NCI-H524 treated with DMSO at 0.1 percent for 48 hours (cell line): ENCODE measurements at regions not wholly inside any gene's neighbourhood (a gene's known extent, or its start where the extent isn't known, plus 50 kb on each side); places are given as distances from the start of the nearest gene placed in this dataset.

Source experiments
- DNase-seq: peaks from one replicate; lab custom pipeline; 2025; lab: John Stamatoyannopoulos, UW

DNA sequence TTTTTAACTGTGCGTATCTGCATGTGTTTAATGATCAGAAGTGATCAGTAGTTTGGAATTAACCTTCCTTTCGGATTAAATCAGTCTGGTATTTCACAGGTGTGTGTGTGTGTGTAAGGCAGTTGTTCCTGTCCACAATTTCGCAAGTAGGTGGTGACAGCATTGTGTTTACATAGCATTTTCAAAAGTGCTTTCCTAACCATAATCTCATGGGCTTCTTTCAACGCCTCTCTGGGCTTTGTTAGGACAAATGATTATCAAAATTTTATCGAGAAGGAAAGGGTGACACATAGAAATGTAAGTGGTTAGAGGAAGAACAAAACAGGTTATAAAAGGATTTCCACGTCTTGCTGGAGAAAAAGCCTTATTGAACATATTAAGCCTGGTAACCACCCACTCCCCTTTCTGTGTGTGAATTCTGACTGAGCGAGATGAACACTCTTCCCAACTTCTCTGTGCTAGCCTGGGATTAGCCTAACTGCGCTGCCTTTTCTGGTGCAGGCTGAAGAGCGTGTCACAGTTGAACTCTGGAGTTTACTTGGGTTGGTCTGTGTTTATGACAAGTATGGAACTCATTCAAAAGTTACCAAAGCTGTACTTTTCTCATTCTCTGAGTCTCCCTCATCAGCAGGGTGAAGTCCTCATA lies 292.3 kb upstream of the PITRM1 start:
- no peak for DNase-seq

DNA sequence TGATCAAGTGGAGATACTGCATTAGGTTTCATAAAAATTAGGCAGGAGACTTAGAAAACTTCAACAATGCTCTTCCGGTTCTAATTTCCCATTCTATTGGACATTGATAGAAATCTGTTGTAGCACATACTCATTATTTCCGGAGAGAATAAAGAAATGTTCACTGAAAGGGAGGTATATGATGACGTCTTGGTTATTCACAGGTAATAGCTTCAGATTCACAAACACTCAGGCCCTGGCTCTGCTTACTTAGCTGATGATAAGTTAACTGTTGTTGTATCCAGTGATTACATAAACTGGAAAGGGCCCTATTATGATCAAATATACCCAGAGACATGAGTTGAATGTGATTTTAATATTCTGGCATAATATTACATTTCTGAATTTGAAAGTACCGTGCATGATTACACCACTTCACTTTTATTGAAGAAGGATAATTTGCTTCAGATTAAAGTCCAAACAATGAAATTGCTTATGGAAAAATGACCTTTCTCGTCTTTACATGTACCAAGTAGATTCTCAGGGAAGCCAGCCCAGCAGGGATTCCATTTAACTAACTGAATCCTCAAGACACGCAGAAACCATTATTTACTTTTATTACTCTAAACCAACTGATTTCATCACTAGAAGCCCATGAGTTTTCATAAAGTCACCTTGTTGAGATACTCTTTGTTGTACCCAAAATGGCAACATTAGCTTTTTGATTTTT lies 288.0 kb upstream of the PITRM1 start:
- no peak for DNase-seq

DNA sequence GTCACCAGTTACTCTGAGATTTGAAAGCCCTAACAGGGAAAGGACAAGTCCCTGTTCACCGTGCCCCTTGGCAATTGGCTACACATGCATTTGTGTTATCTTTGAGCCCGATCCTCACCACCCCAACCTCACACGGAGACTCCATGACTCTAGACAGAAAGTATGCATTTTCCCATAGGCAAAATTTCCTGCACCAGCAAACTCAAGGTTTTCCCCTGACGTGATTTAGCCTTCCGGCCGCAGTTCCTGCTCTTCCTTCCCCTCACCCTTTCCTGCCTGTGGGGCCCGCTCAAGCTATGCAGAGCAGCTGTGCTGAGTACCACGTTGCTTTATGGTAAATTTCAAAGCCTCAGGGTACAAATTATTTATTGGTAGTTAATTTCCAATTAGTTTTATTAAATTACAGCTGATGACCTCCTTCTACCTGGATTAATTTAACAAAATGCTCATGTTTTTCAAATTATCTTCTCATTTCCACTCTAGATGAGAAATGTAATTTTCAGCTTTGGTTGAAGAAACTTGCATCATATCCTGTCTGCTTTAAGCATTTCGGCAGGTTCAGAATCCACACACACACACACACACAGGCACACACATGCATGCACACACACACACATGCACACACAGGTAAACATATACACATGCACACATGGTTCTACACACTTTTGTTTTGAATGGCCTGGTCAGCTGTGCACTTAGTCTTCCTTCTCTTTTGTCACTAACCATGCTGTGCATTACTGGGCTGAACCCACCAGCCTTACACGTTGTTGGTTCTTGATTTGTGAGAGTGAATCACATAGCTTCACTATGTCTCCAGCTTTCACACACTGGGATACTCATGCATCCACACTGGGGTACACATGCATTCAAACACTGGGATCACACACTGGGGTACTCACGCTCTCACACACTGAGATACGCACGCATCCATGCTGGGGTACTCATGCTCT lies 283.1 kb upstream of the PITRM1 start:
- no peak for DNase-seq

DNA sequence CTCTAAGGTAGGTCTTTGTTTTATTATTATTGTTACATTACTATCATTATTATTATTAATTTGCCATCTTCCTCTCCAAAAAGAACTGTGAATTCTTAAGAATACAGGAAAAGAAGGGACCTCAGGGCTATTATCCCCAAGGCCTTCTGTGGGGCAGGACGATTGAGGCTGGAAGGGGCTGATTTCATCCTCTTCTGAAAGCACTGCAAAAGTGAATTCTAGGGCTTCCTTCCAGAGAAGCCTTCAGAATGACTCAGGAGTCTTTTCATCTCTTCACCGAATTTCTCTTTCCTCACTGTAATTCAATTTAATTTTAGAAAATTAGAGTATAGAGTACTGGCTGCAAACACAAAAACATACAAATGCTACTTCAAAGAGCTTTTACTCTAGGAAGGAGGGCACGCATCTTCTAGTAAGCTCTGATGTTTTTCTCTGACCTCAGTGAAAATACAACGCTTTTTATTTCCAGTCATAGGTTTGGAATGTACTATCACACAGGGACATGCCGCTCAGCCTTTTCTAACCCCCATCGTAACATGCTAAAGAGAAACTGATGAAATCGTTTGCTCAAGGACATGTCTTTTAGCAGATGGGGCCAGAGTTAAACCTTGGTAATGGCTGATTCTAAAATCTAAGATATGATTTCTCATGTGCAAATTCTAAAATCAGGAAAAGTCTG lies 280.2 kb upstream of the PITRM1 start:
- no peak for DNase-seq

DNA sequence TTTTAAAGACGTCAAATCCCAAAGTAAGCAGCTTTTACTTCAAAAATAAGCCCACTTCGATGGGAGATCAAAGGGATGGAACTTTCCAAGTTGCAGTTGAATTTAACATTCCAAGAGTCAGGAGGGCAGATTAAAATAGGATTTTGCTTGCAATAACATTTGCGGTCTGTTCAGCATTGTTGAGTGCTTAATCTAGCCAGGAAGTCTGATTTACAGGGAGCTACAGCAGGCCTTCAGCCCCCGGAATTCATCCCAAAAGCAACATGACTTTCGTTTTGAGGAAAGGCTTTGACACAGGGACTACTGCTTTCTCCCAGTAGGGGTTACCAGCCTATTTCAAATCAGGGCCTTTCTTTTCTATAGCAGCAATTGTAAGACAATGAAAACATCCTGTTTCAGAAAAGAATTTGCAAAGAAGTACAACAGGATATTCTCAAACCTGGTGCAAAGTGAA lies 279.6 kb upstream of the PITRM1 start:
- no peak for DNase-seq

DNA sequence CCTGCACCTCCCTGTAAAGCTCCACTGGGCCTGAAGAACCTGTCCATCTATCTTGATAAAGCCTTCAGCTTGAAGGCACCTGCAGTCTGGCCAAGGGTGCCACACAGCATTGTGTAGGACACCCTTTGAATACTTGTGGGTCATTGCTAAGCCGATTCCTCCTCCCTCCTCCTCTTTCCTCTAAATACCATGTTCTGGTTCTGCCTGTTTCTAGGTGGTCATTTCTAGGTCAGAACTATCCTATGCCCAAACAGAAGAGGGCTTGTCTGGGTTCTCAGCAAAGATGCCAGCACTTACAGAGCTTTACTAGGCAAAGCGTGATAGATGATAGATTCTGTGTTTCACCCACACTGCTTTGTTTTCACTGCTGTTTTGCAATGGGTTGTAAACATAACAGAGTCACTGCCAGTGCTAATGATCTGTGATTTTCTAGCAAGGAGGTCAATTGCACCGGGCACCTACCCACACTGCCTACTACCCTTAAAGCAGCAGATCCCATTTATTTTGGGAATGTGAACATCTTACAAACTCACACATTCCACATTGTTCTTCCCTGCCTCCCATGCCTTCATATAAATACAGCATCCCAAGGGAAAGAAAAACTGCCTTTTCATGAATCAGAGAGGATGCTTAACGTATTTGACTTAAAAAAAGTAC lies 279.1 kb upstream of the PITRM1 start:
- DNase-seq, result no peak

DNA sequence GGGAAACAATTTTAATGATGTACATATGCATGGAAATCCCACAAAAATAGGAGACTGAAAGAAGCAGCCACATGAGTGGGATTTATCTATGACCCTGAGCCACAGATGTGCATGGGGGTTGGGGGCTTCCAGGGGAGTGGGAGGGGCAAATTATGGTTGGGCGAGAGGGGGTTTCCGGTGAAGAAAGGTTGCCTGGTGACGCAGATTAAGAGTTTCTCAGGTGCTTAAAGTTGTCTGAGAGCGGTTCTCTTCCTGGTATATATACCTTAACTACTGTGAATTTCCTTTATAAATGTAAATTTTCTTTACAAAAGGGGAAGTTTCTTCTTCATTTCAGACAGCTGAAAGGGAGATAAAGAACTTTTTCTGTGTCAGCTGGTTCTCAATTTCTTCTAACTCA lies 273.6 kb upstream of the PITRM1 start:
- no peak for DNase-seq

DNA sequence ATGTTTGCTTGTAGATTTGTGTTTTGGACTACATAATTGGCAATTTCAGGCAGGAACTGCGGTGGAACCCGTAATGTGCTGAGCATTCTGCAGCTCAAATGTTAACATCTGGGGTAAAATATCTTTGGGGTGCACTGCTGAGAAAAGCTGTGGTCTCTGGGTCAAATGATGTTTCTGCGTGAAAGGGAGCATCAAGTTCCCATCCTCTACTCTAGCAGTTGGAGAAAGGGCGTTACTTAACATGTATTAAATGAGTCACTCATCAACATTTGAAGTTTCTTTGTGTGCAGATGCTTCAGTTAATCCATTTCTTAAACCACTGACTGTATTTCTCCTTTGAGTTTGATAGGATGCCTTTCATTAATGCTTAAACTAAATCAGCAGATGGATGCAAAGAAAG lies 273.1 kb upstream of the PITRM1 start:
- no peak for DNase-seq

DNA sequence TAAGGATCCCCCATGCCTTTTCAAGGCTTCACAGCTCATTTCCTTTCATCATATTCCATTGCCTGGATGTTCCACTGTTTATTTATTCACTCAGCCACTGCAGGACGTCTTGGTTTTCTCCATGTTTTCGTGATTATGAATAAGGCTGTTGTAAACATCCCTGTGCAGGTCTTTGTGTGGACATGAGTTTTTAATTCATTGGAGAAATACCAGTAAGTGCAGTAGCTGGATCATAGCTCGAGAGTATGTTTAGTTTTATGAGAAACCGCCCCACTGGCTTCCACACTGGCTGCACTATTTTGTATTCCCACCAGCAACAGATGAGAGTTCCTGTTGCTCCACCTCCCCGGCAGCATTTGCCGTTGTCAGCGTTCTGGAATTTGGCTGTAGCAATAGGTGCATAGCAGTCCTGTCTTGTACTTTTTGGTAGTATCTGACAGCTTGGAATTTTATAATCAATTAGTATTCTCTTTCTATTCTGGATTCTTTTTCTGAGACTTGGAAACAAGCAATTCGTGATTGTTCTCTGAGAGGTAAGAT lies 269.9 kb upstream of the PITRM1 start:
- DNase-seq, result no peak

DNA sequence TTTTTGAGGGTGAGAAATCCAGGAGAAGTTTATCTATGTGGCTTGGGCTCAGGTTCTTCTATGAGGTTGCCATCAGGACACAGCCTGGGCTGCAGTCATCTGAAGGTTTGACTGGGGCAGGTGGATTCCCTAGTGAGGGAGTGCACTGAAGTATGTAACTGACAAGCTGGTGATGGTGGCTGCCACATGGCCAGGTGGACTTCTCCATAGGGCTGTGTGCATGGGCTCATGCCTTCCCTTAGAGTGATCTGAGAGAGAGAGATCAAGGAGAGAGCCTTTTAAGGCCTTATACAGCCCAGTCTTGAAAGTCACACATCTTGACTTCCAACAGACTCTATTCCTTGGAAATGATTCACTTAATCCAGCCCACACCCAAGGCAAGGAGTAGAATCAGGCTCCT lies 266.6 kb upstream of the PITRM1 start:
- no peak for DNase-seq

DNA sequence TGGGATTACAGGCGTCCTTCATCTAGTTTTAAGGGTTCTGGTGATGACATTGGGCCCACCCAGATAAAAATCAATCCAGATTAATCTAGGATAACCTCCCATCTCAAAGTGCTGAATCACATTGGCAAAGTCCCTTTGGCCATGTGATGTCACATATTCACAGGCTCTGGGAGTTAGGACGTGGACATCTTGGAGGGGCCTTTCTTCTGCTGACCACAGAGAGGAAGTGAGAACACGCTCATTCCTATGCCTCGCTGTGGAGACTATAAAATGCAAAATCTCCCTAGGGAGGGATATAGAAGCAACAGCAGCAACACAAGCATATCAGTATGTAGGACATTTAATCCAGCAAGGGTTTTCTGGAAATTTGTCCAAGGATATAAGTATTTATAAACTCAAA lies 266.0 kb upstream of the PITRM1 start:
- no peak for DNase-seq

DNA sequence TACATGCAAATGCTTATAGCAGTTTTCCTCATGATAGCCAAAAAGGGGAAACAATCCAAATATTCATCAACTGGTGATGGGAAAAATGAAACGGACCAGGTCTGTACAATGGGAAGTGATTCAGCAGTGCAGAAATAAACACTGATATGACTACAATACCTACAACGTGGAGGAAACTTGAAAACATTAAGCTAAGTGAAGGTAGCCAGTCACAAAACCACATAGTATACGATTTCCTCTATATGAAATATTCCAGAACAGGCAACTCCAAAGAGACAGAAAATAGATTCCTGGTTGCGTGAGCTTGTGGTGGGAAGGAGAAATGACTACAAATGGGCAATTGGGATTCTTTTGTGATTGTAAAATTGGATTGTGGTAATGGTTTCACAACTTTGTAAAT lies 263.1 kb upstream of the PITRM1 start:
- DNase-seq, result no peak

DNA sequence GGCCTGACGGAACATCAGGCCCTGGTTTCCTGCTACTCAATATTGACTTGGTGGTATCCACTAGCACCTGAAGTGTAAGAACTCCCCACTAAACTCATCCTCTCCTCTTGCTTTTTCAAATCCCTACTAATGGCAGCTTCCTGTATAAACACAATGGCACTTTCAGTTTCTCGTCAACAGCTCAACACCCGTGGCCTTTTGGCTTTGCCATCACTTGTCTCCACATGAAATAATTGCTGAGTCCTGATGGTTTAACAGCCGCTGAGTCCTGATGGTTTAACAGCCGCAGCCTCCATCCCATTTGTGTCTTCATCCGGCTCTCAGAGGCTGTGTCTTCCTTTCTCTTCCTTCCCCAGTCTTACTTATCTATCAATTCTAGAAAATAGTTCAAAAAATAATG lies 261.4 kb upstream of the PITRM1 start:
- no peak for DNase-seq

DNA sequence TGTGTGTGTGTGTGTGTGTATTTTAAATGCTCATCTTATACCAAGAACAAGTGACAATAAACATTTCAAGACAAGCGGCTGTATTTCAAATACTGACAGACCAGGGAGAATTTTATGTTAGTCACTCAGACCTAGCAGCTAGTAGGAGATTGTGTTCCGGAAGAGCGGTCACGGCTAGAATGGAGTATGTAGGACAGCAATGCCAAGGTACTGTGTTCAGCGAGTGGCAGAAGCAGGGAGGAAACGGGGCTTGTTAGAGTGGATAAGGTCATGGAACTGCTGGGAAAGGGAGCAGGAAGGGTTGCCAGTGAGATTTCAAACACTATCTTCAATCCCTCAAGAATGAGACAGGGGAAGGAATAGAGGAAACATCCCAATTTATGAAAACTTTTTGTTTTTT lies 260.5 kb upstream of the PITRM1 start:
- DNase-seq, result no peak

DNA sequence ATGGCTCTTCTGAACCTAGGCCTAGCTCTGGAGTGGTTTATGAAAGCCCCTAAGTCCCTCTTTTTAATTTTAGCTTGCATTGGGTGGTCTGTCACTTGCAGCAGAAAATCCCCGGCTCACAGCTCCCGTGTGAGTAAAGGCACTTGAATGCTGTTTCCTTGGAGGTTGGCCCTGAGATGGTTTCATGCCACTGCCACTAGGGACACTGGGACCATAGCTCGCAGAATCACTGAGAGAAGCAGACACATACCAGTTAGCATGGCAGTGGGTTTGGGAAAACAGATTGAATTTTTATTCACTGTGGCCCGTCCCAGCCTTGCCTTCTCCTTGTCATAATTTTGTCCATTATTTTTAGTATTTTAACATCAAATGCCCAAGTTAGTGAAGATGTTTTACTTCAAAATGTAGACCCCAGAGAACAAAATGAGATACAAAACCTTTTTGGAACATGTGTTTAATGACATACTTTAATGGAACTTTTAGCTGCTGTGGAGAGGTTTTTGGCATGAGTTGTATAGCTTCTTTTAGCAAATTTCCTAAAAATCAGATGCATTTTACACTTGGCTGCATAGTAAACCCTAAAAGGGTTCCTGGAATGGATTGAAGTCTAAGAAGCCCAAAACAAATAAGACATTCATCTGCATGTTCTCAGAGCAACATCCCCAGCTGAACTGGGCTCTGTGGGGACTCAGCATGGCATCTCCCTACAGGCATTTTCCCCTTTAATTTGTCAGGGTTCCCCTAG lies 259.7 kb upstream of the PITRM1 start:
- DNase-seq, result no peak

DNA sequence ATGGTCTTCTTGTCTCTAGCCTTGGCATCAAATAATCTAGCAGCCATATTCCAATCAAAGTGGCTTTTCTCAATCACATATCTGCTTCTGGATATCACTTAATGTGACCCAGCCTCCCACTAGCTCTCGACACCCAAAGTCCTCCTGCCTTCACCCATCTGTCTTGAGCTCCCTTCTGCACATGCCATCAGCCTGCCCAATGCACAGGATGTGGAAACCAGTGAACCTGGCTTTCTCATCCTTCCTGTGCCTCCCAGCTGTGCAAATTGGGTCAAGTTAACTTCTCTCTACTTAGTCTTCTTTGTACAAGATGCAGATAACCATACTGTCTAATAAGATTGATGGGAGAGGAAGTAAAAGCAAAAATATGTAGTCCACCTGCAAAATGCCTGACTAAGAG lies 257.9 kb upstream of the PITRM1 start:
- no peak for DNase-seq

DNA sequence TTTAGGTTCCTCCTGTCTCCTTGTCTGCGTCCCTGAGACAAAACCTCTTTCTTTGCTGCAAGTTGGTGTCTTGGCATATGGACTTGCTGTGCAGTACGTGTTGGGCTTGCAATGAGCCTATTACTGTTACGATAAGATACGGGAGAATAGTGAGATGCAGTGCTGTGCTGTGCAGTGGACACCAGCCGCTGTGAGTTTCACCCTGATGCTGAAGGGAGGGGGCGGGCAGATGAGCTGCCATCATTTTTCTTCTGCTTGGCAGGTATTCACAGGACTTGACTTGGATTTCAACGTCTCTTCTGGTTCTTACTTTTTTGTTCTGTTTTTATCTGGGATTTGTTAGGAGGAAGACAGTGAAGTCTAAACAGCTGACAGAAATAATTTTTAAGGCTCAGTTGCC lies 257.1 kb upstream of the PITRM1 start:
- no peak for DNase-seq

DNA sequence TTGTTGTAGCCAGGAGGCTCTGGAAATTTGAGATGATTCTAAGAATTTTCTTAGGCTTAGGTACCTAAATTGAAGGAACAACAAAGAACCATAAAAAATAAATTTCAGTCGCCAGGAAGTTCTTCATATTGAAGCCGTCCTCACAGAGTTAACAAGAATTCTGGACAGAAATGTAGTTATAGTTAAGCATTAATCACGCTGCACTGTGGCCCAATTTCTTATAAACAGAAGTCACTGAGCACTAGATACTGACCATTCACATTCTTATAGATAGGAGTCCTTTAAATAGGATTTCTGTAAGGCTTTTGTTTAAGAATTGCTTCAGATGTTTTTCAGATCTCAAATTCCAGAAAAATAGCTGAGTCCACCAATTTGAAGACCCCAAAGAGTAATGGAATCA lies 256.2 kb upstream of the PITRM1 start:
- no peak for DNase-seq

DNA sequence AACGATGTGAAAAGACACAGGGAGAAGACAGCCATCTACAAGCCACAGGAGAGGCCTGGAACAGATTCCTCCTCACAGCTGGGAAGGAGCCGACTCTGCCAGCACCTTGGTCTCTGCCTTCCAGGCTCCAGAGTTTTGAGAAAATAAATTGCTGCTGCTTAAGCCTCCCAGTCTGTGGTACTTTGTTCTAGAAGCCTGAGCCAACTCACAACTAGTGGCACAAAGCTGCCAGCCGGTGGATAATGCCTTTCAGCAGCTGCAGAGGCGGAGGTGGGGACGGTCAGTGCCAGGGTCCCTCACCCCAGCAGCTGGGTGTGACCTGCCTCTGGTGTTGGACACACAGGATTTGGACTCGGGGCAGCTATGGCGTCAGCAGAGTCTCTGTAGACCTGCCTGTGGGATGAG lies 255.4 kb upstream of the PITRM1 start:
- DNase-seq, result no peak

DNA sequence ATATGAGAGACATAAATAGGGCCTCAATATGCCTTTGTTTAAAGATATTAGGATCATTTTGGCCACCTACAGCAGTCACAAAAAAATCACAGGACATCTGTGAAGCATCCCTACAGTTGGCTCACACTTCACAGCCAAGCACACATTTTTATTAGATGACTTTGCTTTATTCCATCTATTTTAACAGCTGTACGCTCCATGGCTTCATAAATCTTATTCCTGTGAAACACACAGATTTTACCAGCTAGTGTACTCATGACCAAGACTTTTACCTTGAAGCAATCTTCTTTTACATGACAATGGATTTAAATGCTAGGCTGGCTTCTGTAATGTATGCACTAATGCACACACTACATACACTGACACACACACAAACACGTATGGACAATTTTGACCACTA lies 254.8 kb upstream of the PITRM1 start:
- DNase-seq, result no peak
